ENCODE measurements at regions not wholly inside any gene's neighbourhood (a gene's known extent, or its start where the extent isn't known, plus 50 kb on each side); places are given as distances from the start of the nearest gene placed in this dataset.
"Not testable (repeated sequence)": the region's sequence is repeated elsewhere in the genome, so short reads cannot be mapped to it uniquely, and the experiment has no call there.

- DNase-seq (ENCODE audit: low spot score) = no peak
These were observed 271.5 kb upstream of the C16orf82 start for GRCh38 chr16:26795184-26795583.

- DNase-seq (ENCODE audit: low spot score) = no peak
These were observed 265.1 kb upstream of the C16orf82 start for GRCh38 chr16:26801628-26802027.

GRCh38 chr16:26802440-26802839 is 264.3 kb upstream of the C16orf82 start:
- DNase-seq (ENCODE audit: low spot score) = no peak

- DNase-seq (ENCODE audit: low spot score) = no peak
These were observed 263.8 kb upstream of the C16orf82 start for GRCh38 chr16:26802965-26803364.

- DNase-seq (ENCODE audit: low spot score) = no peak
These were observed 260.1 kb upstream of the C16orf82 start for GRCh38 chr16:26806657-26807056.

GRCh38 chr16:26809461-26809860 is 257.3 kb upstream of the C16orf82 start:
- no peak for DNase-seq (ENCODE audit: low spot score)

- DNase-seq (ENCODE audit: low spot score) = no peak
These were observed 250.5 kb upstream of the C16orf82 start for GRCh38 chr16:26816266-26816665.

GRCh38 chr16:26816885-26817571 is 249.7 kb upstream of the C16orf82 start:
- no peak for DNase-seq (ENCODE audit: low spot score)

- DNase-seq (ENCODE audit: low spot score) = no peak
These were observed 248.3 kb upstream of the C16orf82 start for GRCh38 chr16:26818393-26818792.

GRCh38 chr16:26824469-26824868 is 242.3 kb upstream of the C16orf82 start:
- DNase-seq (ENCODE audit: low spot score) = no peak

- no peak for DNase-seq (ENCODE audit: low spot score)
These were observed 240.2 kb upstream of the C16orf82 start for GRCh38 chr16:26826500-26826899.

- no peak for DNase-seq (ENCODE audit: low spot score)
These were observed 239.3 kb upstream of the C16orf82 start for GRCh38 chr16:26827386-26827785.

GRCh38 chr16:26830428-26831127 is 236.1 kb upstream of the C16orf82 start:
- no peak for DNase-seq (ENCODE audit: low spot score)

GRCh38 chr16:26836114-26836513 is 230.6 kb upstream of the C16orf82 start:
- DNase-seq (ENCODE audit: low spot score) = not testable (repeated sequence)

GRCh38 chr16:26838931-26839330 is 227.8 kb upstream of the C16orf82 start:
- no peak for DNase-seq (ENCODE audit: low spot score)

GRCh38 chr16:26840691-26841090 is 226.0 kb upstream of the C16orf82 start:
- no peak for DNase-seq (ENCODE audit: low spot score)

GRCh38 chr16:26856271-26856670 is 210.5 kb upstream of the C16orf82 start:
- DNase-seq (ENCODE audit: low spot score) = no peak

GRCh38 chr16:26856791-26857190 is 209.9 kb upstream of the C16orf82 start:
- no peak for DNase-seq (ENCODE audit: low spot score)

GRCh38 chr16:26857371-26857770 is 209.4 kb upstream of the C16orf82 start:
- no peak for DNase-seq (ENCODE audit: low spot score)

GRCh38 chr16:26860506-26860905 is 206.2 kb upstream of the C16orf82 start:
- no peak for DNase-seq (ENCODE audit: low spot score)

- no peak for DNase-seq (ENCODE audit: low spot score)
These were observed 202.8 kb upstream of the C16orf82 start for GRCh38 chr16:26863931-26864330.

- not testable (repeated sequence) for DNase-seq (ENCODE audit: low spot score)
These were observed 192.4 kb upstream of the C16orf82 start for GRCh38 chr16:26874318-26874717.

GRCh38 chr16:26877421-26877820 is 189.3 kb upstream of the C16orf82 start:
- no peak for DNase-seq (ENCODE audit: low spot score)

GRCh38 chr16:26885674-26886073 is 181.1 kb upstream of the C16orf82 start:
- DNase-seq (ENCODE audit: low spot score) = no peak

Measured in Ammon's horn (tissue), 1 donor.